Vagina (tissue), 2 donors: ENCODE measurements at regions not wholly inside any gene's neighbourhood (a gene's known extent, or its start where the extent isn't known, plus 50 kb on each side); places are given as distances from the start of the nearest gene placed in this dataset.

Experiments used
- CTCF ChIP-seq, 3 experiments: fragments of 450-650 bp in 2 of 3; fragments of 200-600 bp in 1 of 3; sonication (generic) in 1 of 3; IDR thresholded peaks; one replicate each; pipeline ENCODE4 v1.5.1; 2017 to 2019; ENCODE audit warnings: antibody characterized with exemption in 3 of 3, mild to moderate bottlenecking in 2 of 3, moderate library complexity in 2 of 3
- POLR2A ChIP-seq, 2 donors: fragments of 450-650 bp; IDR thresholded peaks; one replicate each; pipeline ENCODE4 v1.6.1; 2017; ENCODE audit warnings: antibody characterized with exemption in 2 of 2, mild to moderate bottlenecking in 2 of 2, moderate library complexity in 2 of 2

GRCh38 chr5:63629951-63630630, 332.2 kb downstream of the HTR1A start:
- TF ChIP-seq CTCF (IDR thresholded peaks at IDR 0.05): no peak
- TF ChIP-seq POLR2A (IDR thresholded peaks at IDR 0.05): no peak
